Endodermal cell (in vitro differentiated cells): ENCODE measurements at regions not wholly inside any gene's neighbourhood (a gene's known extent, or its start where the extent isn't known, plus 50 kb on each side); places are given as distances from the start of the nearest gene placed in this dataset.

ENCODE experiments used
- DNase-seq: peaks from one replicate; pipeline ENCODE4 v3.0.0-alpha.2; 2017
- H3K27ac ChIP-seq: 2 replicates; pipeline ENCODE4 v1.5.1; 2013; ENCODE audit warnings: mild to moderate bottlenecking, low read depth, low read length, moderate library complexity
- H3K27me3 ChIP-seq: 2 replicates; pipeline ENCODE4 v1.6.1; 2013; ENCODE audit warnings: mild to moderate bottlenecking, low read length, moderate library complexity; ENCODE audit not compliant: insufficient read depth, control insufficient read depth, poor library complexity, severe bottlenecking
- H3K36me3 ChIP-seq: 2 replicates; pipeline ENCODE4 v1.7.0; 2013; ENCODE audit warnings: mild to moderate bottlenecking, low read length, moderate library complexity; ENCODE audit not compliant: control insufficient read depth, insufficient read depth
- H3K4me1 ChIP-seq: one replicate; pipeline ENCODE4 v1.7.0; 2013; ENCODE audit warnings: low read length; ENCODE audit not compliant: control insufficient read depth, insufficient read depth
- H3K4me3 ChIP-seq: 2 replicates; pipeline ENCODE4 v1.5.1; 2013; ENCODE audit warnings: mild to moderate bottlenecking, low read length, moderate library complexity
- H3K9ac ChIP-seq: 2 replicates; pipeline ENCODE4 v1.6.1; 2013; ENCODE audit warnings: mild to moderate bottlenecking, low read length, moderate library complexity; ENCODE audit not compliant: poor library complexity, severe bottlenecking; ENCODE audit errors: extremely low read depth
- H3K9me3 ChIP-seq: 2 replicates; pipeline ENCODE4 v1.6.1; 2013; ENCODE audit warnings: mild to moderate bottlenecking, low read length, moderate library complexity; ENCODE audit not compliant: control insufficient read depth
- H3K27ac Mint-ChIP-seq: 2 replicates; pipeline ENCODE4 v1.8.0; 2020; ENCODE audit warnings: mixed read lengths
- H3K27me3 Mint-ChIP-seq: 2 replicates; pipeline ENCODE4 v1.8.0; 2021; ENCODE audit warnings: mild to moderate bottlenecking, mixed read lengths; ENCODE audit not compliant: insufficient read depth
- H3K36me3 Mint-ChIP-seq: 2 replicates; pipeline ENCODE4 v1.8.0; 2020; ENCODE audit warnings: low read depth, mixed read lengths
- H3K4me1 Mint-ChIP-seq: 2 replicates; pipeline ENCODE4 v1.8.0; 2020; ENCODE audit warnings: mixed read lengths
- H3K4me3 Mint-ChIP-seq: 2 replicates; pipeline ENCODE4 v1.8.0; 2020; ENCODE audit warnings: mild to moderate bottlenecking, moderate library complexity, mixed read lengths
- H3K9me3 Mint-ChIP-seq: 2 replicates; pipeline ENCODE4 v1.8.0; 2020; ENCODE audit warnings: mild to moderate bottlenecking, mixed read lengths
- WGBS, 2 experiments: methylation state at CpG; one replicate each; pipeline versions ENCODE4 v1.1.5 to v1.1.7; 2013; ENCODE audit warnings: missing lambda C conversion rate in 2 of 2, mixed read lengths in 1 of 2; ENCODE audit not compliant: insufficient coverage in 1 of 2, insufficient read length in 1 of 2; 5-methylcytosine and 5-hydroxymethylcytosine counted together
- TF ChIP-seq, protein P1 (sequence below): fragments of 200-600 bp; sonication (generic); conservative IDR thresholded peaks from 2 replicates; pipeline ENCODE4 v1.5.0; 2021; ENCODE audit warnings: antibody characterized with exemption, mild to moderate bottlenecking

DNA sequence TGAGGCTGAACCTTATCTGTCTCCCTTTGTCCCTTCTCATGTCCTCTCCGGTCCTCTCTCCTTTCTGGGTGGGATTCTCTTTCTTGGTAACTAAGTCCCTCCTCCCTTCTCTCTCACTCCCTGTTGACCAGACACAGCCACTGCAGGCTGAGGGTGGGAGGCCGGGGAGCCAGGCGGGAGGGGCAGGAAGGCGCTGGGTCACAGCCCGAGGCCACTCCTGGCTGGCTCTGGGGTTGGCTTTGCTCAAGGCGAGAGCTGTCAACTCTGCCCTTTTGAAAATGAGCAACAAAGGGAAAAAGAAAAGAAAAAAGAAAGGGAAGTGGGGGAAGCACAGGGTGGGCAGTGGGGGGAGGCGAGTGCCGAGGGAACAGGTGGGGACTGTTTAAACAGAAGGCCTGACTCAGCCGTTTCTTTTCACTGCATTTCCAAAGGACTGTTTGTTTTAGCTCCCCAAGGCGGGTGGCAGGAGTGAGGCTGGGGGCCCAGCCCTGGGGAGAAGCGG, 70.5 kb upstream of the IGFBP5 start:
- Mint-ChIP-seq H3K27me3 (no peaks in the 10 kb centered on the region), H3K36me3 (no peaks in the 10 kb centered on the region), H3K27ac (peak overlapping the region; percentile 71), H3K4me1 (peaks cover 36% of the 10 kb centered on the region), H3K4me3 (peak overlapping the region; percentile 32), H3K9me3 (no peaks in the 10 kb centered on the region)
- H3K27me3 ChIP-seq: no peaks in the 10 kb centered on the region
- H3K9ac ChIP-seq: peak overlapping the region; percentile 3
- DNase-seq: peak; percentile 91
- H3K9me3 ChIP-seq: no peaks in the 10 kb centered on the region
- 26 to 37% methylated on average over 4 to 11 of the region's 11 CpGs for WGBS, 2 experiments
- no peak overlapping the region for H3K4me3 ChIP-seq
- no peaks in the 10 kb centered on the region for H3K36me3 ChIP-seq
- peak overlapping the region; percentile 92 for H3K27ac ChIP-seq
- TF ChIP-seq, protein P1, sequence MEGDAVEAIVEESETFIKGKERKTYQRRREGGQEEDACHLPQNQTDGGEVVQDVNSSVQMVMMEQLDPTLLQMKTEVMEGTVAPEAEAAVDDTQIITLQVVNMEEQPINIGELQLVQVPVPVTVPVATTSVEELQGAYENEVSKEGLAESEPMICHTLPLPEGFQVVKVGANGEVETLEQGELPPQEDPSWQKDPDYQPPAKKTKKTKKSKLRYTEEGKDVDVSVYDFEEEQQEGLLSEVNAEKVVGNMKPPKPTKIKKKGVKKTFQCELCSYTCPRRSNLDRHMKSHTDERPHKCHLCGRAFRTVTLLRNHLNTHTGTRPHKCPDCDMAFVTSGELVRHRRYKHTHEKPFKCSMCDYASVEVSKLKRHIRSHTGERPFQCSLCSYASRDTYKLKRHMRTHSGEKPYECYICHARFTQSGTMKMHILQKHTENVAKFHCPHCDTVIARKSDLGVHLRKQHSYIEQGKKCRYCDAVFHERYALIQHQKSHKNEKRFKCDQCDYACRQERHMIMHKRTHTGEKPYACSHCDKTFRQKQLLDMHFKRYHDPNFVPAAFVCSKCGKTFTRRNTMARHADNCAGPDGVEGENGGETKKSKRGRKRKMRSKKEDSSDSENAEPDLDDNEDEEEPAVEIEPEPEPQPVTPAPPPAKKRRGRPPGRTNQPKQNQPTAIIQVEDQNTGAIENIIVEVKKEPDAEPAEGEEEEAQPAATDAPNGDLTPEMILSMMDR: peak; percentile 54
- H3K4me1 ChIP-seq: peaks cover 4% of the 10 kb centered on the region

DNA sequence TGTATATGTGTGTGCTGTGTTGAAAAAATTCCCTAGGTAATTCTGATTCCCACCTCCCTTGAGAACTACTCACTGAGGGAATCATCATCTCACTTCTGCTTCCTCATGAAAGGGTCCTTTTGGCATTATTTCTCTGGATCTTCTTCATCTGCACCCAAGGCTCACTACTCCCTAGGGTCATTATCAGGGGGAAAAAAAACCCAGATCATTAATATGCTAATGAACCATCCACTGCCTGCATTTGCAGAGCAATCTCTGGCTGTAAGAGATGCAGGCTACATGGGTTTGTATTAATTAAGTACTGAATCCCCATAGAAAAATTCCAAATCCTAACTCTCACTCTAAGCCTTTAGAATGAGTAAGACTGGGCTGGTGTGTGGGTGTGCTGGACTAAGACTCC, 68.0 kb upstream of the IGFBP5 start:
- TF ChIP-seq, protein P1: no peak
- DNase-seq: no peak
- H3K9me3 ChIP-seq: no peaks in the 10 kb centered on the region
- Mint-ChIP-seq H3K36me3 (no peaks in the 10 kb centered on the region), H3K4me1 (peaks cover 23% of the 10 kb centered on the region), H3K4me3 (no peak overlapping the region), H3K27me3 (peaks cover 2% of the 10 kb centered on the region), H3K27ac (no peak overlapping the region), H3K9me3 (no peaks in the 10 kb centered on the region)
- no peaks in the 10 kb centered on the region for H3K36me3 ChIP-seq
- no peak overlapping the region for H3K4me3 ChIP-seq
- H3K27ac ChIP-seq: no peak overlapping the region
- peaks cover 4% of the 10 kb centered on the region for H3K4me1 ChIP-seq
- H3K27me3 ChIP-seq: no peaks in the 10 kb centered on the region
- no peak overlapping the region for H3K9ac ChIP-seq

DNA sequence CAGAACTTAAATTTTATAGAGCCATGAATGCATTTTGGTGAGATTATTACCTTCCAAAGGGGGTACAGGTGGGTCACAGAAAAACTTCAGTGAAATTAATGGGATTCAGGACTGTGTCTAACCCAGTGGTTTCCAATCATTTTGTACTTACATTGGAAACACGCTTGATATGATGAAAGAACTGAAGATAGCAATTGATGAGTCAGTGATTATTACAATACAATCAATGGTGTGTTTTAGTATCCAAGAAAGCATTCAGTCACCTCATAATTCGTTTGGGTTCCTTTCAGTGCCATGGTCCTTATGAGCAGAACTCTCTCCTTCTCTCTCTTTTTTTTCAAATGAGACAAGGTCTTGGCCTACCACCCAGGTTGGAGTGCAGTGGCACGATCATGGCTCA, 66.5 kb upstream of the IGFBP5 start:
- TF ChIP-seq, protein P1: no peak
- no peak for DNase-seq
- Histone ChIP-seq H3K9ac (no peak overlapping the region), H3K27ac (no peak overlapping the region), H3K4me1 (peaks cover 9% of the 10 kb centered on the region), H3K4me3 (no peak overlapping the region), H3K36me3 (no peaks in the 10 kb centered on the region), H3K9me3 (no peaks in the 10 kb centered on the region), H3K27me3 (no peaks in the 10 kb centered on the region)
- Mint-ChIP-seq H3K36me3 (no peaks in the 10 kb centered on the region), H3K27ac (no peak overlapping the region), H3K9me3 (no peaks in the 10 kb centered on the region), H3K27me3 (peaks cover 13% of the 10 kb centered on the region), H3K4me1 (peaks cover 22% of the 10 kb centered on the region), H3K4me3 (no peak overlapping the region)
- 93 to 100% methylated on average over 1 to 3 of the region's 3 CpGs for WGBS, 2 experiments
